Upper lobe of left lung (tissue), 4 donors: ENCODE measurements at regions not wholly inside any gene's neighbourhood (a gene's known extent, or its start where the extent isn't known, plus 50 kb on each side); places are given as distances from the start of the nearest gene placed in this dataset.

ENCODE experiments used
- CTCF ChIP-seq, 6 experiments: fragments of 450-650 bp in 4 of 6; fragments of 200-600 bp in 2 of 6; sonication (generic) in 2 of 6; IDR thresholded peaks; one replicate each; pipeline ENCODE4 v1.5.1; 2016 to 2019; ENCODE audit warnings: antibody characterized with exemption in 6 of 6
- EP300 ChIP-seq, 4 donors: sonication (generic); formaldehyde crosslinking; IDR thresholded peaks; one replicate each; pipeline ENCODE4 v1.5.1; 2017; ENCODE audit warnings: antibody characterized with exemption in 4 of 4, control low read depth in 2 of 4
- POLR2A ChIP-seq, 4 donors: fragments of 450-650 bp; IDR thresholded peaks; one replicate each; pipeline ENCODE4 v1.5.1; 2016 to 2017; ENCODE audit warnings: antibody characterized with exemption in 4 of 4, mild to moderate bottlenecking in 2 of 4

- TF ChIP-seq CTCF (IDR thresholded peaks at IDR 0.05) (no peak), POLR2A (IDR thresholded peaks at IDR 0.05) (no peak), EP300 (IDR thresholded peaks at IDR 0.05) (no peak)
These were observed 575.4 kb upstream of the FAM98A start for GRCh38 chr2:34174506-34174905.
